ENCODE measurements at regions not wholly inside any gene's neighbourhood (a gene's known extent, or its start where the extent isn't known, plus 50 kb on each side); places are given as distances from the start of the nearest gene placed in this dataset.

DNA sequence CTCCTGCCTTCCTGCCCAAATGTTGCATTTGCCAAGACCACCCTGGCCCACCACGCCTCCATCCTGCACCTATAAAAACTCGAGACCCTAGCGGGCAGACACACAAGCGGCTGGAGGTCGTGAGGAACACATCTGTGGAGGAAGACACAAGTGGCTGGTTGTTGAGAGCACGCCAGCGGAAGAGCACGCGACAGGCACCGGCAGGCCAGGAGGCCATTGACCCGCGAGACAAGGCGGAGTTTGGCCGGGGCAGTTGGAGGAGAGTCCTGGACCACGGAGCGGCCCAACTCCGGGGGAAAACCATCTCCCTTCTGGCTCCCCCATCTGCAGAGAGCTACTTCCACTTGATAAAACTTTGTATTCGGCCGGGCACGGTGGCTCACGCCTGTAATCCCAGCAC lies 115.2 kb upstream of the AGA start:
- no peaks in the 10 kb centered on the region for H3K36me3 ChIP-seq
- H3K4me3 ChIP-seq (ENCODE audit: low read depth in 1 of 2, low read length in 1 of 2), result no peak overlapping the region
- H3K27me3 ChIP-seq, result no peaks in the 10 kb centered on the region
- no peak for TF ChIP-seq CTCF (IDR thresholded peaks at IDR 0.05)
- H3K27ac ChIP-seq, result no peak overlapping the region
- no peaks in the 10 kb centered on the region for H3K4me1 ChIP-seq (ENCODE audit: control insufficient read depth in 1 of 2, insufficient read depth in 1 of 2, low read depth in 1 of 2, low read length in 1 of 2)
- H3K9me3 ChIP-seq, result no peaks in the 10 kb centered on the region

GRCh38 chr4:177558995-177559394 lies 116.8 kb upstream of the AGA start:
- no peak overlapping the region for H3K4me3 ChIP-seq (ENCODE audit: low read depth in 1 of 2, low read length in 1 of 2)
- no peak for TF ChIP-seq CTCF (IDR thresholded peaks at IDR 0.05)
- no peaks in the 10 kb centered on the region for H3K4me1 ChIP-seq (ENCODE audit: control insufficient read depth in 1 of 2, insufficient read depth in 1 of 2, low read depth in 1 of 2, low read length in 1 of 2)
- H3K36me3 ChIP-seq, result no peaks in the 10 kb centered on the region
- H3K27me3 ChIP-seq, result no peaks in the 10 kb centered on the region
- H3K9me3 ChIP-seq, result no peaks in the 10 kb centered on the region
- no peak overlapping the region for H3K27ac ChIP-seq

GRCh38 chr4:177562163-177562562 lies 119.9 kb upstream of the AGA start:
- Histone ChIP-seq H3K27ac (no peak overlapping the region), H3K9me3 (no peaks in the 10 kb centered on the region), H3K4me3 (ENCODE audit: low read depth in 1 of 2, low read length in 1 of 2) (no peak overlapping the region), H3K36me3 (no peaks in the 10 kb centered on the region), H3K4me1 (ENCODE audit: control insufficient read depth in 1 of 2, insufficient read depth in 1 of 2, low read depth in 1 of 2, low read length in 1 of 2) (no peaks in the 10 kb centered on the region), H3K27me3 (no peaks in the 10 kb centered on the region)
- no peak for TF ChIP-seq CTCF (IDR thresholded peaks at IDR 0.05)

GRCh38 chr4:177562859-177563258 lies 120.6 kb upstream of the AGA start:
- H3K9me3 ChIP-seq, result no peaks in the 10 kb centered on the region
- H3K27me3 ChIP-seq, result no peaks in the 10 kb centered on the region
- H3K27ac ChIP-seq, result no peak overlapping the region
- H3K36me3 ChIP-seq, result no peaks in the 10 kb centered on the region
- no peaks in the 10 kb centered on the region for H3K4me1 ChIP-seq (ENCODE audit: control insufficient read depth in 1 of 2, insufficient read depth in 1 of 2, low read depth in 1 of 2, low read length in 1 of 2)
- no peak for TF ChIP-seq CTCF (IDR thresholded peaks at IDR 0.05)
- no peak overlapping the region for H3K4me3 ChIP-seq (ENCODE audit: low read depth in 1 of 2, low read length in 1 of 2)

GRCh38 chr4:177566691-177567090 lies 124.5 kb upstream of the AGA start:
- Histone ChIP-seq H3K36me3 (no peaks in the 10 kb centered on the region), H3K9me3 (no peaks in the 10 kb centered on the region), H3K27me3 (no peaks in the 10 kb centered on the region), H3K27ac (no peak overlapping the region), H3K4me1 (ENCODE audit: control insufficient read depth in 1 of 2, insufficient read depth in 1 of 2, low read depth in 1 of 2, low read length in 1 of 2) (no peaks in the 10 kb centered on the region), H3K4me3 (ENCODE audit: low read depth in 1 of 2, low read length in 1 of 2) (no peak overlapping the region)
- TF ChIP-seq CTCF (IDR thresholded peaks at IDR 0.05), result no peak

DNA sequence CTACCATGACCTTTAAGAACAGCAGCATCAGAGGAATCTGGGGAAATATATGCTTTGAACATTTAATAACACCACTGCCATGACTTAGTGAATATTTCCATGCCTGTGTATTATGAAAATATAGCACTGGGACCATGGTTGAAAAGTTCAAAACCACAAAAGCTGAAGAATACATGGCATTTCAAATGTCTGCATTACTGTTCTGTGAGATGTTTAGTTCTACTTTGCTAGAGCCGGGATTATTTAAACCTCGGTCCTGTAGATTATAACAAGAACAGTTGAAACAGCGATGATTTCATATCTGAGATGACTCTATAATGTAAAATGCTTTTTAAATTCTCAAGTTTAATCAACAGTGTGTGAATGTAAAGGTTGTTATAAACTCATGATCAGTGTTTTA lies 126.7 kb upstream of the AGA start:
- Histone ChIP-seq H3K9me3 (no peaks in the 10 kb centered on the region), H3K27me3 (no peaks in the 10 kb centered on the region), H3K4me1 (ENCODE audit: control insufficient read depth in 1 of 2, insufficient read depth in 1 of 2, low read depth in 1 of 2, low read length in 1 of 2) (no peaks in the 10 kb centered on the region), H3K36me3 (no peaks in the 10 kb centered on the region), H3K4me3 (ENCODE audit: low read depth in 1 of 2, low read length in 1 of 2) (no peak overlapping the region), H3K27ac (no peak overlapping the region)
- TF ChIP-seq CTCF (IDR thresholded peaks at IDR 0.05), result no peak
